GM19351 (cell line): ENCODE measurements at regions not wholly inside any gene's neighbourhood (a gene's known extent, or its start where the extent isn't known, plus 50 kb on each side); places are given as distances from the start of the nearest gene placed in this dataset.
A peak's percentile ranks its signal among the peaks of the same experiment; 100 is the strongest.
"Not testable (repeated sequence)": the region's sequence is repeated elsewhere in the genome, so short reads cannot be mapped to it uniquely, and the experiment has no call there.

ENCODE experiments used
- ATAC-seq: cut with Tn5 transposase; IDR thresholded peaks from one replicate; pipeline ENCODE4 v1.9.1; 2021; ENCODE audit warnings: mild to moderate bottlenecking, moderate library complexity; ENCODE audit not compliant: unreplicated experiment

- ATAC-seq, result no peak
Measured at GRCh38 chr14:86357876-86358275, 827.9 kb downstream of the FLRT2 start.

- no peak for ATAC-seq
Measured at GRCh38 chr14:86357119-86357518, 827.2 kb downstream of the FLRT2 start.

- ATAC-seq, result peak; percentile 51
Measured at GRCh38 chr14:86346818-86347384, 817.0 kb downstream of the FLRT2 start.

- no peak for ATAC-seq
Measured at GRCh38 chr14:86334355-86334754, 804.4 kb downstream of the FLRT2 start.

- no peak for ATAC-seq
Measured at GRCh38 chr14:86333493-86333892, 803.5 kb downstream of the FLRT2 start.

GRCh38 chr14:86331341-86331740 is 801.4 kb downstream of the FLRT2 start:
- no peak for ATAC-seq

GRCh38 chr14:86321151-86321550 is 791.2 kb downstream of the FLRT2 start:
- no peak for ATAC-seq

GRCh38 chr14:86312154-86312665 is 782.3 kb downstream of the FLRT2 start:
- not testable (repeated sequence) for ATAC-seq

GRCh38 chr14:86311151-86311550 is 781.2 kb downstream of the FLRT2 start:
- no peak for ATAC-seq

- no peak for ATAC-seq
Measured at GRCh38 chr14:86310611-86311010, 780.7 kb downstream of the FLRT2 start.

GRCh38 chr14:86310148-86310547 is 780.2 kb downstream of the FLRT2 start:
- ATAC-seq, result no peak

GRCh38 chr14:86305058-86305457 is 775.1 kb downstream of the FLRT2 start:
- ATAC-seq, result no peak

GRCh38 chr14:86299994-86300393 is 770.0 kb downstream of the FLRT2 start:
- ATAC-seq, result no peak

GRCh38 chr14:86296173-86296572 is 766.2 kb downstream of the FLRT2 start:
- no peak for ATAC-seq

- no peak for ATAC-seq
Measured at GRCh38 chr14:86288336-86288735, 758.4 kb downstream of the FLRT2 start.

- ATAC-seq, result no peak
Measured at GRCh38 chr14:86279405-86279804, 749.5 kb downstream of the FLRT2 start.

- ATAC-seq, result no peak
Measured at GRCh38 chr14:86257973-86258372, 728.0 kb downstream of the FLRT2 start.

GRCh38 chr14:86243158-86243557 is 713.2 kb downstream of the FLRT2 start:
- peak; percentile 97 for ATAC-seq

GRCh38 chr14:86237733-86238132 is 707.8 kb downstream of the FLRT2 start:
- ATAC-seq, result no peak

GRCh38 chr14:86221755-86222154 is 691.8 kb downstream of the FLRT2 start:
- ATAC-seq, result no peak

- ATAC-seq, result no peak
Measured at GRCh38 chr14:86221000-86221399, 691.1 kb downstream of the FLRT2 start.

GRCh38 chr14:86217523-86217922 is 687.6 kb downstream of the FLRT2 start:
- no peak for ATAC-seq

GRCh38 chr14:86203843-86204242 is 673.9 kb downstream of the FLRT2 start:
- no peak for ATAC-seq
